ENCODE measurements at regions not wholly inside any gene's neighbourhood (a gene's known extent, or its start where the extent isn't known, plus 50 kb on each side); places are given as distances from the start of the nearest gene placed in this dataset.

- TF ChIP-seq CTCF (IDR thresholded peaks at IDR 0.05) (no peak), JUN (CRISPR knock-in tag; IDR thresholded peaks at IDR 0.05) (no peak), FOXJ3 (CRISPR knock-in tag; IDR thresholded peaks at IDR 0.05; ENCODE audit: borderline replicate concordance) (no peak), IRF2 (CRISPR knock-in tag; IDR thresholded peaks at IDR 0.05; ENCODE audit: borderline replicate concordance, low read depth) (no peak), ZNF219 (CRISPR knock-in tag; IDR thresholded peaks at IDR 0.05; ENCODE audit: borderline replicate concordance) (no peak)
- TF ChIP-seq, protein P1, sequence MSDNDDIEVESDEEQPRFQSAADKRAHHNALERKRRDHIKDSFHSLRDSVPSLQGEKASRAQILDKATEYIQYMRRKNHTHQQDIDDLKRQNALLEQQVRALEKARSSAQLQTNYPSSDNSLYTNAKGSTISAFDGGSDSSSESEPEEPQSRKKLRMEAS (CRISPR knock-in tag; IDR thresholded peaks at IDR 0.05) = no peak
- TF ChIP-seq, protein P2, sequence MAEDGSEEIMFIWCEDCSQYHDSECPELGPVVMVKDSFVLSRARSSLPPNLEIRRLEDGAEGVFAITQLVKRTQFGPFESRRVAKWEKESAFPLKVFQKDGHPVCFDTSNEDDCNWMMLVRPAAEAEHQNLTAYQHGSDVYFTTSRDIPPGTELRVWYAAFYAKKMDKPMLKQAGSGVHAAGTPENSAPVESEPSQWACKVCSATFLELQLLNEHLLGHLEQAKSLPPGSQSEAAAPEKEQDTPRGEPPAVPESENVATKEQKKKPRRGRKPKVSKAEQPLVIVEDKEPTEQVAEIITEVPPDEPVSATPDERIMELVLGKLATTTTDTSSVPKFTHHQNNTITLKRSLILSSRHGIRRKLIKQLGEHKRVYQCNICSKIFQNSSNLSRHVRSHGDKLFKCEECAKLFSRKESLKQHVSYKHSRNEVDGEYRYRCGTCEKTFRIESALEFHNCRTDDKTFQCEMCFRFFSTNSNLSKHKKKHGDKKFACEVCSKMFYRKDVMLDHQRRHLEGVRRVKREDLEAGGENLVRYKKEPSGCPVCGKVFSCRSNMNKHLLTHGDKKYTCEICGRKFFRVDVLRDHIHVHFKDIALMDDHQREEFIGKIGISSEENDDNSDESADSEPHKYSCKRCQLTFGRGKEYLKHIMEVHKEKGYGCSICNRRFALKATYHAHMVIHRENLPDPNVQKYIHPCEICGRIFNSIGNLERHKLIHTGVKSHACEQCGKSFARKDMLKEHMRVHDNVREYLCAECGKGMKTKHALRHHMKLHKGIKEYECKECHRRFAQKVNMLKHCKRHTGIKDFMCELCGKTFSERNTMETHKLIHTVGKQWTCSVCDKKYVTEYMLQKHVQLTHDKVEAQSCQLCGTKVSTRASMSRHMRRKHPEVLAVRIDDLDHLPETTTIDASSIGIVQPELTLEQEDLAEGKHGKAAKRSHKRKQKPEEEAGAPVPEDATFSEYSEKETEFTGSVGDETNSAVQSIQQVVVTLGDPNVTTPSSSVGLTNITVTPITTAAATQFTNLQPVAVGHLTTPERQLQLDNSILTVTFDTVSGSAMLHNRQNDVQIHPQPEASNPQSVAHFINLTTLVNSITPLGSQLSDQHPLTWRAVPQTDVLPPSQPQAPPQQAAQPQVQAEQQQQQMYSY (CRISPR knock-in tag; IDR thresholded peaks at IDR 0.05) = no peak
- TF ChIP-seq, protein P3, sequence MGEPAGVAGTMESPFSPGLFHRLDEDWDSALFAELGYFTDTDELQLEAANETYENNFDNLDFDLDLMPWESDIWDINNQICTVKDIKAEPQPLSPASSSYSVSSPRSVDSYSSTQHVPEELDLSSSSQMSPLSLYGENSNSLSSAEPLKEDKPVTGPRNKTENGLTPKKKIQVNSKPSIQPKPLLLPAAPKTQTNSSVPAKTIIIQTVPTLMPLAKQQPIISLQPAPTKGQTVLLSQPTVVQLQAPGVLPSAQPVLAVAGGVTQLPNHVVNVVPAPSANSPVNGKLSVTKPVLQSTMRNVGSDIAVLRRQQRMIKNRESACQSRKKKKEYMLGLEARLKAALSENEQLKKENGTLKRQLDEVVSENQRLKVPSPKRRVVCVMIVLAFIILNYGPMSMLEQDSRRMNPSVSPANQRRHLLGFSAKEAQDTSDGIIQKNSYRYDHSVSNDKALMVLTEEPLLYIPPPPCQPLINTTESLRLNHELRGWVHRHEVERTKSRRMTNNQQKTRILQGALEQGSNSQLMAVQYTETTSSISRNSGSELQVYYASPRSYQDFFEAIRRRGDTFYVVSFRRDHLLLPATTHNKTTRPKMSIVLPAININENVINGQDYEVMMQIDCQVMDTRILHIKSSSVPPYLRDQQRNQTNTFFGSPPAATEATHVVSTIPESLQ (CRISPR knock-in tag; IDR thresholded peaks at IDR 0.05) = no peak
- TF ChIP-seq, protein P4, sequence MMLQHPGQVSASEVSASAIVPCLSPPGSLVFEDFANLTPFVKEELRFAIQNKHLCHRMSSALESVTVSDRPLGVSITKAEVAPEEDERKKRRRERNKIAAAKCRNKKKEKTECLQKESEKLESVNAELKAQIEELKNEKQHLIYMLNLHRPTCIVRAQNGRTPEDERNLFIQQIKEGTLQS (CRISPR knock-in tag; conservative IDR thresholded peaks at IDR 0.05) = no peak
- TF ChIP-seq, protein P5, sequence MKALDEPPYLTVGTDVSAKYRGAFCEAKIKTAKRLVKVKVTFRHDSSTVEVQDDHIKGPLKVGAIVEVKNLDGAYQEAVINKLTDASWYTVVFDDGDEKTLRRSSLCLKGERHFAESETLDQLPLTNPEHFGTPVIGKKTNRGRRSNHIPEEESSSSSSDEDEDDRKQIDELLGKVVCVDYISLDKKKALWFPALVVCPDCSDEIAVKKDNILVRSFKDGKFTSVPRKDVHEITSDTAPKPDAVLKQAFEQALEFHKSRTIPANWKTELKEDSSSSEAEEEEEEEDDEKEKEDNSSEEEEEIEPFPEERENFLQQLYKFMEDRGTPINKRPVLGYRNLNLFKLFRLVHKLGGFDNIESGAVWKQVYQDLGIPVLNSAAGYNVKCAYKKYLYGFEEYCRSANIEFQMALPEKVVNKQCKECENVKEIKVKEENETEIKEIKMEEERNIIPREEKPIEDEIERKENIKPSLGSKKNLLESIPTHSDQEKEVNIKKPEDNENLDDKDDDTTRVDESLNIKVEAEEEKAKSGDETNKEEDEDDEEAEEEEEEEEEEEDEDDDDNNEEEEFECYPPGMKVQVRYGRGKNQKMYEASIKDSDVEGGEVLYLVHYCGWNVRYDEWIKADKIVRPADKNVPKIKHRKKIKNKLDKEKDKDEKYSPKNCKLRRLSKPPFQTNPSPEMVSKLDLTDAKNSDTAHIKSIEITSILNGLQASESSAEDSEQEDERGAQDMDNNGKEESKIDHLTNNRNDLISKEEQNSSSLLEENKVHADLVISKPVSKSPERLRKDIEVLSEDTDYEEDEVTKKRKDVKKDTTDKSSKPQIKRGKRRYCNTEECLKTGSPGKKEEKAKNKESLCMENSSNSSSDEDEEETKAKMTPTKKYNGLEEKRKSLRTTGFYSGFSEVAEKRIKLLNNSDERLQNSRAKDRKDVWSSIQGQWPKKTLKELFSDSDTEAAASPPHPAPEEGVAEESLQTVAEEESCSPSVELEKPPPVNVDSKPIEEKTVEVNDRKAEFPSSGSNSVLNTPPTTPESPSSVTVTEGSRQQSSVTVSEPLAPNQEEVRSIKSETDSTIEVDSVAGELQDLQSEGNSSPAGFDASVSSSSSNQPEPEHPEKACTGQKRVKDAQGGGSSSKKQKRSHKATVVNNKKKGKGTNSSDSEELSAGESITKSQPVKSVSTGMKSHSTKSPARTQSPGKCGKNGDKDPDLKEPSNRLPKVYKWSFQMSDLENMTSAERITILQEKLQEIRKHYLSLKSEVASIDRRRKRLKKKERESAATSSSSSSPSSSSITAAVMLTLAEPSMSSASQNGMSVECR (CRISPR knock-in tag; IDR thresholded peaks at IDR 0.05; ENCODE audit: borderline replicate concordance) = no peak
- TF ChIP-seq, protein P6, sequence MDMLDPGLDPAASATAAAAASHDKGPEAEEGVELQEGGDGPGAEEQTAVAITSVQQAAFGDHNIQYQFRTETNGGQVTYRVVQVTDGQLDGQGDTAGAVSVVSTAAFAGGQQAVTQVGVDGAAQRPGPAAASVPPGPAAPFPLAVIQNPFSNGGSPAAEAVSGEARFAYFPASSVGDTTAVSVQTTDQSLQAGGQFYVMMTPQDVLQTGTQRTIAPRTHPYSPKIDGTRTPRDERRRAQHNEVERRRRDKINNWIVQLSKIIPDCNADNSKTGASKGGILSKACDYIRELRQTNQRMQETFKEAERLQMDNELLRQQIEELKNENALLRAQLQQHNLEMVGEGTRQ (CRISPR knock-in tag; IDR thresholded peaks at IDR 0.05) = no peak
These were observed 168.2 kb upstream of the TMEM132C start for GRCh38 chr12:128098730-128099129.
